ENCODE measurements at regions not wholly inside any gene's neighbourhood (a gene's known extent, or its start where the extent isn't known, plus 50 kb on each side); places are given as distances from the start of the nearest gene placed in this dataset.
"Not testable (repeated sequence)": the region's sequence is repeated elsewhere in the genome, so short reads cannot be mapped to it uniquely, and the experiment has no call there.

GRCh38 chr5:118354797-118355196, 633.5 kb downstream of the DTWD2 start:
- DNase-seq (ENCODE audit: low spot score in 2 of 2) (no peak), ATAC-seq (replicated peaks; ENCODE audit: extremely low read depth, poor library complexity, severe bottlenecking) (no peak)
- Mint-ChIP-seq H3K4me1 (no peaks in the 10 kb centered on the region), H3K27me3 (no peaks in the 10 kb centered on the region), H3K36me3 (ENCODE audit: insufficient read depth) (no peaks in the 10 kb centered on the region), H3K27ac (ENCODE audit: low read depth) (no peak overlapping the region), H3K9me3 (peaks cover 17% of the 10 kb centered on the region), H3K4me3 (no peak overlapping the region)

GRCh38 chr5:118353970-118354369, 634.4 kb downstream of the DTWD2 start:
- Mint-ChIP-seq H3K9me3 (peaks cover 17% of the 10 kb centered on the region), H3K27ac (ENCODE audit: low read depth) (no peak overlapping the region), H3K4me1 (no peaks in the 10 kb centered on the region), H3K36me3 (ENCODE audit: insufficient read depth) (no peaks in the 10 kb centered on the region), H3K27me3 (no peaks in the 10 kb centered on the region), H3K4me3 (no peak overlapping the region)
- DNase-seq (ENCODE audit: low spot score in 2 of 2) (no peak), ATAC-seq (replicated peaks; ENCODE audit: extremely low read depth, poor library complexity, severe bottlenecking) (no peak)

- ATAC-seq (replicated peaks; ENCODE audit: extremely low read depth, poor library complexity, severe bottlenecking) (no peak), DNase-seq (ENCODE audit: low spot score in 2 of 2) (no peak)
- no peak overlapping the region for H3K4me3 Mint-ChIP-seq
- no peaks in the 10 kb centered on the region for H3K36me3 Mint-ChIP-seq (ENCODE audit: insufficient read depth)
- peaks cover 37% of the 10 kb centered on the region for H3K9me3 Mint-ChIP-seq
- no peaks in the 10 kb centered on the region for H3K4me1 Mint-ChIP-seq
- no peaks in the 10 kb centered on the region for H3K27me3 Mint-ChIP-seq
- H3K27ac Mint-ChIP-seq (ENCODE audit: low read depth), result no peak overlapping the region
Observed at GRCh38 chr5:118336468-118336867, 651.9 kb downstream of the DTWD2 start.

GRCh38 chr5:118327389-118327788, 661.0 kb downstream of the DTWD2 start:
- Mint-ChIP-seq H3K4me1 (no peaks in the 10 kb centered on the region), H3K27me3 (no peaks in the 10 kb centered on the region), H3K4me3 (no peak overlapping the region), H3K36me3 (ENCODE audit: insufficient read depth) (no peaks in the 10 kb centered on the region), H3K27ac (ENCODE audit: low read depth) (no peak overlapping the region), H3K9me3 (peaks cover 28% of the 10 kb centered on the region)
- ATAC-seq (replicated peaks; ENCODE audit: extremely low read depth, poor library complexity, severe bottlenecking) (no peak), DNase-seq (ENCODE audit: low spot score in 2 of 2) (no peak)

GRCh38 chr5:118326481-118327045, 661.8 kb downstream of the DTWD2 start:
- DNase-seq (ENCODE audit: low spot score in 2 of 2) (no peak), ATAC-seq (replicated peaks; ENCODE audit: extremely low read depth, poor library complexity, severe bottlenecking) (no peak)
- Mint-ChIP-seq H3K9me3 (peaks cover 24% of the 10 kb centered on the region), H3K27ac (ENCODE audit: low read depth) (no peak overlapping the region), H3K4me3 (no peak overlapping the region), H3K27me3 (no peaks in the 10 kb centered on the region), H3K36me3 (ENCODE audit: insufficient read depth) (no peaks in the 10 kb centered on the region), H3K4me1 (no peaks in the 10 kb centered on the region)

- H3K27ac Mint-ChIP-seq (ENCODE audit: low read depth), result no peak overlapping the region
- H3K4me1 Mint-ChIP-seq, result no peaks in the 10 kb centered on the region
- ATAC-seq (replicated peaks; ENCODE audit: extremely low read depth, poor library complexity, severe bottlenecking) (no peak), DNase-seq (ENCODE audit: low spot score in 2 of 2) (no peak)
- no peak overlapping the region for H3K4me3 Mint-ChIP-seq
- H3K36me3 Mint-ChIP-seq (ENCODE audit: insufficient read depth), result no peaks in the 10 kb centered on the region
- H3K27me3 Mint-ChIP-seq, result no peaks in the 10 kb centered on the region
- peaks cover 24% of the 10 kb centered on the region for H3K9me3 Mint-ChIP-seq
Observed at GRCh38 chr5:118325931-118326330, 662.4 kb downstream of the DTWD2 start.

- DNase-seq (ENCODE audit: low spot score in 2 of 2); H3K4me1 Mint-ChIP-seq; H3K27me3 Mint-ChIP-seq; H3K4me3 Mint-ChIP-seq; ATAC-seq (replicated peaks; ENCODE audit: extremely low read depth, poor library complexity, severe bottlenecking); H3K27ac Mint-ChIP-seq (ENCODE audit: low read depth); H3K36me3 Mint-ChIP-seq (ENCODE audit: insufficient read depth): not testable (repeated sequence)
- peaks cover 36% of the 10 kb centered on the region for H3K9me3 Mint-ChIP-seq
Observed at GRCh38 chr5:118323723-118324122, 664.6 kb downstream of the DTWD2 start.

GRCh38 chr5:118321081-118321480, 667.3 kb downstream of the DTWD2 start:
- Mint-ChIP-seq H3K4me1 (no peaks in the 10 kb centered on the region), H3K27me3 (no peaks in the 10 kb centered on the region), H3K36me3 (ENCODE audit: insufficient read depth) (no peaks in the 10 kb centered on the region), H3K9me3 (peaks cover 23% of the 10 kb centered on the region), H3K4me3 (no peak overlapping the region), H3K27ac (ENCODE audit: low read depth) (no peak overlapping the region)
- no peak for DNase-seq (ENCODE audit: low spot score in 2 of 2)
- no peak for ATAC-seq (replicated peaks; ENCODE audit: extremely low read depth, poor library complexity, severe bottlenecking)

- ATAC-seq (replicated peaks; ENCODE audit: extremely low read depth, poor library complexity, severe bottlenecking), result no peak
- Mint-ChIP-seq H3K4me3 (no peak overlapping the region), H3K27me3 (no peaks in the 10 kb centered on the region), H3K9me3 (peaks cover 23% of the 10 kb centered on the region), H3K4me1 (no peaks in the 10 kb centered on the region), H3K36me3 (ENCODE audit: insufficient read depth) (no peaks in the 10 kb centered on the region), H3K27ac (ENCODE audit: low read depth) (no peak overlapping the region)
- no peak for DNase-seq (ENCODE audit: low spot score in 2 of 2)
Observed at GRCh38 chr5:118320121-118320520, 668.2 kb downstream of the DTWD2 start.

- ATAC-seq (replicated peaks; ENCODE audit: extremely low read depth, poor library complexity, severe bottlenecking) (no peak), DNase-seq (ENCODE audit: low spot score in 2 of 2) (no peak)
- H3K4me1 Mint-ChIP-seq, result no peaks in the 10 kb centered on the region
- H3K27me3 Mint-ChIP-seq, result no peaks in the 10 kb centered on the region
- H3K4me3 Mint-ChIP-seq, result no peak overlapping the region
- H3K27ac Mint-ChIP-seq (ENCODE audit: low read depth), result no peak overlapping the region
- no peaks in the 10 kb centered on the region for H3K36me3 Mint-ChIP-seq (ENCODE audit: insufficient read depth)
- H3K9me3 Mint-ChIP-seq, result peaks cover 6% of the 10 kb centered on the region
Observed at GRCh38 chr5:118314931-118315330, 673.4 kb downstream of the DTWD2 start.

- Mint-ChIP-seq H3K27ac (ENCODE audit: low read depth) (no peak overlapping the region), H3K4me1 (no peaks in the 10 kb centered on the region), H3K27me3 (no peaks in the 10 kb centered on the region), H3K9me3 (peaks cover 13% of the 10 kb centered on the region), H3K4me3 (no peak overlapping the region), H3K36me3 (ENCODE audit: insufficient read depth) (no peaks in the 10 kb centered on the region)
- DNase-seq (ENCODE audit: low spot score in 2 of 2) (no peak), ATAC-seq (replicated peaks; ENCODE audit: extremely low read depth, poor library complexity, severe bottlenecking) (no peak)
Observed at GRCh38 chr5:118311103-118311819, 677.1 kb downstream of the DTWD2 start.

GRCh38 chr5:118310401-118310800, 677.9 kb downstream of the DTWD2 start:
- no peak for ATAC-seq (replicated peaks; ENCODE audit: extremely low read depth, poor library complexity, severe bottlenecking)
- no peak overlapping the region for H3K4me3 Mint-ChIP-seq
- H3K9me3 Mint-ChIP-seq, result peaks cover 13% of the 10 kb centered on the region
- peaks cover 3% of the 10 kb centered on the region for H3K36me3 Mint-ChIP-seq (ENCODE audit: insufficient read depth)
- H3K4me1 Mint-ChIP-seq, result no peaks in the 10 kb centered on the region
- no peak overlapping the region for H3K27ac Mint-ChIP-seq (ENCODE audit: low read depth)
- no peak for DNase-seq (ENCODE audit: low spot score in 2 of 2)
- H3K27me3 Mint-ChIP-seq, result no peaks in the 10 kb centered on the region

- ATAC-seq (replicated peaks; ENCODE audit: extremely low read depth, poor library complexity, severe bottlenecking) (no peak), DNase-seq (ENCODE audit: low spot score in 2 of 2) (no peak)
- Mint-ChIP-seq H3K4me1 (no peaks in the 10 kb centered on the region), H3K4me3 (no peak overlapping the region), H3K27ac (ENCODE audit: low read depth) (no peak overlapping the region), H3K36me3 (ENCODE audit: insufficient read depth) (peaks cover 3% of the 10 kb centered on the region), H3K9me3 (peaks cover 16% of the 10 kb centered on the region), H3K27me3 (no peaks in the 10 kb centered on the region)
Observed at GRCh38 chr5:118303296-118303695, 685.1 kb downstream of the DTWD2 start.
